CD14-positive monocyte (primary cell): ENCODE measurements at regions not wholly inside any gene's neighbourhood (a gene's known extent, or its start where the extent isn't known, plus 50 kb on each side); places are given as distances from the start of the nearest gene placed in this dataset.

Experiments used
- DNase-seq, 3 donors: peaks; one replicate each; pipeline ENCODE4 v3.0.0-alpha.2; 2011 to 2022
- H2AFZ ChIP-seq: 2 replicates; pipeline ENCODE4 v1.6.0; 2012; ENCODE audit warnings: mild to moderate bottlenecking, low read depth, low read length, inconsistent platforms; ENCODE audit not compliant: insufficient read depth, poor library complexity, severe bottlenecking
- H3K27ac ChIP-seq, 2 donors: 1 replicate in 1 of 2; 2 replicates in 1 of 2; pipeline ENCODE4 v1.5.1; 2012 to 2013; ENCODE audit warnings: low read length in 2 of 2, control low read depth in 1 of 2, inconsistent platforms in 1 of 2, low read depth in 1 of 2, mild to moderate bottlenecking in 1 of 2
- H3K27me3 ChIP-seq, 2 donors: one replicate each; pipeline versions ENCODE4 v1.6.0 to v1.6.1; 2011 to 2013; ENCODE audit warnings: low read length in 2 of 2; ENCODE audit not compliant: control insufficient read depth in 2 of 2, insufficient read depth in 2 of 2
- H3K36me3 ChIP-seq, 2 donors: replicated peaks in 1 of 2; 1 replicate in 1 of 2; 2 replicates in 1 of 2; pipeline versions ENCODE4 v1.5.1 to v1.6.1; 2012 to 2013; ENCODE audit warnings: low read length in 2 of 2, control low read depth in 1 of 2, inconsistent platforms in 1 of 2, mild to moderate bottlenecking in 1 of 2; ENCODE audit not compliant: insufficient read depth in 2 of 2, control insufficient read depth in 1 of 2
- H3K4me1 ChIP-seq, 2 donors: 1 replicate in 1 of 2; 2 replicates in 1 of 2; pipeline versions ENCODE4 v1.5.1 to v1.6.1; 2012 to 2013; ENCODE audit warnings: low read length in 2 of 2, control low read depth in 1 of 2, inconsistent platforms in 1 of 2, mild to moderate bottlenecking in 1 of 2, moderate library complexity in 1 of 2; ENCODE audit not compliant: insufficient read depth in 2 of 2, control insufficient read depth in 1 of 2
- H3K4me2 ChIP-seq: replicated peaks from 2 replicates; pipeline ENCODE3; 2012; ENCODE audit warnings: low read length, moderate library complexity, mild to moderate bottlenecking; ENCODE audit not compliant: poor library complexity, severe bottlenecking; ENCODE audit errors: extremely low read depth
- H3K4me3 ChIP-seq, 3 experiments: fragments of 200-600 bp in 1 of 3; sonication (generic) in 1 of 3; replicated peaks in 1 of 3; 1 replicate in 2 of 3; 2 replicates in 1 of 3; pipeline ENCODE4 v1.5.1; 2011 to 2013; ENCODE audit warnings: low read length in 3 of 3, mild to moderate bottlenecking in 3 of 3, control low read depth in 2 of 3, low read depth in 2 of 3, inconsistent platforms in 1 of 3, moderate library complexity in 1 of 3
- H3K79me2 ChIP-seq: 2 replicates; pipeline ENCODE4 v1.6.0; 2012; ENCODE audit warnings: mild to moderate bottlenecking, control low read depth, inconsistent platforms, low read length, moderate library complexity; ENCODE audit not compliant: insufficient read depth
- H3K9ac ChIP-seq: 2 replicates; pipeline ENCODE4 v1.6.0; 2017; ENCODE audit warnings: low read length, mild to moderate bottlenecking; ENCODE audit not compliant: insufficient read depth, poor library complexity, severe bottlenecking
- H3K9me3 ChIP-seq, 2 donors: replicated peaks in 1 of 2; 1 replicate in 1 of 2; 2 replicates in 1 of 2; pipeline versions ENCODE4 v1.5.1 to v1.6.1; 2012 to 2013; ENCODE audit warnings: low read length in 2 of 2, control low read depth in 1 of 2; ENCODE audit not compliant: control insufficient read depth in 1 of 2, insufficient read depth in 1 of 2
- H4K20me1 ChIP-seq: 2 replicates; pipeline ENCODE4 v1.6.0; 2012; ENCODE audit warnings: mild to moderate bottlenecking, low read length, control low read depth, moderate library complexity; ENCODE audit not compliant: insufficient read depth
- H3K27ac Mint-ChIP-seq, 7 donors: one replicate each; pipeline ENCODE4 v1.8.0; 2020; ENCODE audit warnings: mild to moderate bottlenecking in 7 of 7, mixed read lengths in 7 of 7, moderate library complexity in 6 of 7, inconsistent platforms in 2 of 7
- H3K27me3 Mint-ChIP-seq, 3 donors: one replicate each; pipeline ENCODE4 v1.8.0; 2021 to 2022; ENCODE audit warnings: low read depth in 3 of 3, mild to moderate bottlenecking in 3 of 3, mixed read lengths in 3 of 3, moderate library complexity in 3 of 3, inconsistent platforms in 1 of 3
- H3K36me3 Mint-ChIP-seq, 2 donors: one replicate each; pipeline ENCODE4 v1.8.0; 2020; ENCODE audit warnings: mixed read lengths in 2 of 2, inconsistent platforms in 1 of 2, mild to moderate bottlenecking in 1 of 2
- H3K4me1 Mint-ChIP-seq: one replicate; pipeline ENCODE4 v1.8.0; 2020; ENCODE audit warnings: mild to moderate bottlenecking, mixed read lengths
- H3K4me3 Mint-ChIP-seq, 2 donors: one replicate each; pipeline ENCODE4 v1.8.0; 2020; ENCODE audit warnings: mild to moderate bottlenecking in 2 of 2, mixed read lengths in 2 of 2, moderate library complexity in 1 of 2
- H3K9me3 Mint-ChIP-seq, 7 donors: one replicate each; pipeline ENCODE4 v1.8.0; 2020 to 2022; ENCODE audit warnings: mixed read lengths in 7 of 7, mild to moderate bottlenecking in 6 of 7, moderate library complexity in 6 of 7, inconsistent platforms in 2 of 7
- WGBS: methylation state at CpG from one replicate; pipeline ENCODE4 v1.1.5; 2013; ENCODE audit warnings: missing lambda C conversion rate; ENCODE audit not compliant: insufficient coverage; 5-methylcytosine and 5-hydroxymethylcytosine counted together
- intact Hi-C, 2 donors: fragments of 100-400 bp; cut with micrococcal nuclease; formaldehyde crosslinking; loops; one replicate each; pipeline versions ENCODE4 v1.15.0 to v1.15.1; 2023
- TF ChIP-seq, protein P1 (sequence below): fragments of 200-600 bp; IDR thresholded peaks from one replicate; pipeline ENCODE4 v1.8.0; 2022; ENCODE audit warnings: antibody characterized with exemption, mild to moderate bottlenecking

GRCh38 chr4:45869184-45869583, 254.7 kb downstream of the GABRG1 start:
- Histone ChIP-seq H3K4me3 (no peak overlapping the region), H3K9ac (no peak overlapping the region), H4K20me1 (no peaks in the 10 kb centered on the region), H3K4me2 (no peak overlapping the region), H2AFZ (no peak overlapping the region), H3K79me2 (no peaks in the 10 kb centered on the region), H3K27me3 (no peaks in the 10 kb centered on the region), H3K9me3 (no peaks in the 10 kb centered on the region), H3K36me3 (no peaks in the 10 kb centered on the region), H3K27ac (no peak overlapping the region), H3K4me1 (no peaks in the 10 kb centered on the region)
- Mint-ChIP-seq H3K27ac (no peak overlapping the region), H3K27me3 (no peaks in the 10 kb centered on the region), H3K9me3 (peaks cover 0 to 3% (median 0%) of the 10 kb centered on the region in 7 donors), H3K4me1 (no peaks in the 10 kb centered on the region), H3K36me3 (no peaks in the 10 kb centered on the region), H3K4me3 (no peak overlapping the region)
- TF ChIP-seq, protein P1, sequence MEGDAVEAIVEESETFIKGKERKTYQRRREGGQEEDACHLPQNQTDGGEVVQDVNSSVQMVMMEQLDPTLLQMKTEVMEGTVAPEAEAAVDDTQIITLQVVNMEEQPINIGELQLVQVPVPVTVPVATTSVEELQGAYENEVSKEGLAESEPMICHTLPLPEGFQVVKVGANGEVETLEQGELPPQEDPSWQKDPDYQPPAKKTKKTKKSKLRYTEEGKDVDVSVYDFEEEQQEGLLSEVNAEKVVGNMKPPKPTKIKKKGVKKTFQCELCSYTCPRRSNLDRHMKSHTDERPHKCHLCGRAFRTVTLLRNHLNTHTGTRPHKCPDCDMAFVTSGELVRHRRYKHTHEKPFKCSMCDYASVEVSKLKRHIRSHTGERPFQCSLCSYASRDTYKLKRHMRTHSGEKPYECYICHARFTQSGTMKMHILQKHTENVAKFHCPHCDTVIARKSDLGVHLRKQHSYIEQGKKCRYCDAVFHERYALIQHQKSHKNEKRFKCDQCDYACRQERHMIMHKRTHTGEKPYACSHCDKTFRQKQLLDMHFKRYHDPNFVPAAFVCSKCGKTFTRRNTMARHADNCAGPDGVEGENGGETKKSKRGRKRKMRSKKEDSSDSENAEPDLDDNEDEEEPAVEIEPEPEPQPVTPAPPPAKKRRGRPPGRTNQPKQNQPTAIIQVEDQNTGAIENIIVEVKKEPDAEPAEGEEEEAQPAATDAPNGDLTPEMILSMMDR: no peak
- DNase-seq: no peak
- intact Hi-C loops: no loop called here
- WGBS: no CpG with 5 or more reads among the region's 3 CpGs

DNA sequence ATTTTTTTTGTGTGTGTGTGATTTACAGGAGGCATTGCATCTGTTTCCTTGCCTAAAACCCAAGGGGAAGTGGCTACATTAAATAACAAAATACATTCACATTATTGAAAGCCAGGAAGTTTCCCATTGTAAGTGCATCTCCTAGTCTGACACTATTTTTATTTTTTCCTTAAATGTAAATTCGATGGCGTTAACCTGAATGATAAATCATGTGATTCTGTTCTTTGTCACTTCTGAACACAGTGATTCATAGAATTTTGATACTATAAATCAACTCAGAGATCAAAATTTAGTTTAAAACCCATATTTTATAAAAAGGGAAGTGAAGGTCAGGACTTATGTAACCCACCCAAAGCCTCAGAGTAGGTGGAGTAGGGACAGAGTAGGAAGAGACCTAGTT, 258.1 kb downstream of the GABRG1 start:
- no peak overlapping the region for H3K4me3 Mint-ChIP-seq
- no peak for DNase-seq
- no CpG with 5 or more reads among the region's 2 CpGs for WGBS
- Histone ChIP-seq H4K20me1 (no peaks in the 10 kb centered on the region), H2AFZ (no peak overlapping the region), H3K4me2 (no peak overlapping the region), H3K4me3 (no peak overlapping the region), H3K9ac (no peak overlapping the region), H3K27me3 (no peaks in the 10 kb centered on the region), H3K4me1 (no peaks in the 10 kb centered on the region), H3K9me3 (no peaks in the 10 kb centered on the region), H3K36me3 (no peaks in the 10 kb centered on the region), H3K27ac (no peak overlapping the region), H3K79me2 (no peaks in the 10 kb centered on the region)
- TF ChIP-seq, protein P1: no peak
- intact Hi-C loops: no loop called here
- H3K27me3 Mint-ChIP-seq: no peaks in the 10 kb centered on the region
- H3K27ac Mint-ChIP-seq: no peak overlapping the region
- no peaks in the 10 kb centered on the region for H3K36me3 Mint-ChIP-seq
- H3K9me3 Mint-ChIP-seq: peaks cover 0 to 3% (median 0%) of the 10 kb centered on the region in 7 donors
- H3K4me1 Mint-ChIP-seq: no peaks in the 10 kb centered on the region
